Common myeloid progenitor, CD34-positive (primary cell): ENCODE measurements at regions not wholly inside any gene's neighbourhood (a gene's known extent, or its start where the extent isn't known, plus 50 kb on each side); places are given as distances from the start of the nearest gene placed in this dataset.
"Not testable (repeated sequence)": the region's sequence is repeated elsewhere in the genome, so short reads cannot be mapped to it uniquely, and the experiment has no call there.

ENCODE experiments used
- CTCF ChIA-PET: fragments of 350-600 bp; sonication (Branson Sonifier 250); formaldehyde crosslinking; loops from one replicate; lab custom pipeline; 2021; ENCODE audit warnings: antibody characterized with exemption; lab: Charles Lee
- POLR2A ChIA-PET: fragments of 350-600 bp; sonication (Branson Sonifier 250); formaldehyde crosslinking; loops from one replicate; lab custom pipeline; 2021; ENCODE audit warnings: antibody characterized with exemption; lab: Charles Lee
- DNase-seq, 3 donors: peaks; one replicate each; pipeline versions ENCODE4 v3.0.0 to v3.0.0-alpha.2; 2013
- H3K27ac ChIP-seq, 2 experiments: 1 replicate in 1 of 2; 2 replicates in 1 of 2; pipeline ENCODE4 v1.7.0; 2013; ENCODE audit warnings: inconsistent platforms in 2 of 2, low read length in 2 of 2, mild to moderate bottlenecking in 2 of 2, low read depth in 1 of 2, moderate library complexity in 1 of 2; ENCODE audit not compliant: severe bottlenecking in 2 of 2, insufficient read depth in 1 of 2, poor library complexity in 1 of 2
- H3K27me3 ChIP-seq, 5 experiments: replicated peaks in 2 of 5; 1 replicate in 3 of 5; 2 replicates in 2 of 5; pipeline versions ENCODE4 v1.6.1 to v1.7.0; 2013; ENCODE audit warnings: low read length in 4 of 5, mild to moderate bottlenecking in 2 of 5, moderate library complexity in 2 of 5, inconsistent platforms in 1 of 5; ENCODE audit not compliant: insufficient read depth in 5 of 5, control insufficient read depth in 4 of 5
- H3K36me3 ChIP-seq, 4 experiments: 1 replicate in 2 of 4; 2 replicates in 2 of 4; pipeline versions ENCODE4 v1.6.1 to v1.7.0; 2013; ENCODE audit warnings: low read length in 3 of 4, control low read depth in 1 of 4, mild to moderate bottlenecking in 1 of 4; ENCODE audit not compliant: control insufficient read depth in 4 of 4, insufficient read depth in 4 of 4
- H3K4me1 ChIP-seq, 4 experiments: 1 replicate in 3 of 4; 2 replicates in 1 of 4; pipeline versions ENCODE4 v1.6.1 to v1.7.1; 2013; ENCODE audit warnings: low read length in 3 of 4, mild to moderate bottlenecking in 3 of 4, control low read depth in 1 of 4, inconsistent platforms in 1 of 4, moderate library complexity in 1 of 4; ENCODE audit not compliant: control insufficient read depth in 4 of 4, insufficient read depth in 4 of 4; ENCODE audit errors: control extremely low read depth in 1 of 4
- H3K4me3 ChIP-seq, 7 experiments: 1 replicate in 4 of 7; 2 replicates in 3 of 7; pipeline versions ENCODE4 v1.5.1 to v1.7.0; 2013; ENCODE audit warnings: mild to moderate bottlenecking in 7 of 7, low read length in 6 of 7, moderate library complexity in 6 of 7, inconsistent platforms in 2 of 7, low read depth in 2 of 7, control low read depth in 1 of 7; ENCODE audit not compliant: insufficient read depth in 4 of 7, control insufficient read depth in 1 of 7; ENCODE audit errors: extremely low read depth in 1 of 7
- H3K9me3 ChIP-seq, 5 experiments: 1 replicate in 4 of 5; 2 replicates in 1 of 5; pipeline versions ENCODE4 v1.6.1 to v1.7.1; 2013; ENCODE audit warnings: low read length in 4 of 5, mild to moderate bottlenecking in 2 of 5, inconsistent platforms in 1 of 5, low read depth in 1 of 5, moderate library complexity in 1 of 5; ENCODE audit not compliant: control insufficient read depth in 4 of 5, insufficient read depth in 2 of 5; ENCODE audit errors: control extremely low read depth in 1 of 5
- WGBS: methylation state at CpG from one replicate; pipeline ENCODE4 v1.1.5; 2013; ENCODE audit not compliant: insufficient coverage; 5-methylcytosine and 5-hydroxymethylcytosine counted together

GRCh38 chr3:75334299-75334698, 329.8 kb upstream of the FRG2C start:
- no peak overlapping the region for H3K4me3 ChIP-seq
- CTCF ChIA-PET: no interaction called here
- no peak for DNase-seq

GRCh38 chr3:75337226-75337900, 326.8 kb upstream of the FRG2C start:
- WGBS: no CpG with 5 or more reads among the region's 3 CpGs
- Histone ChIP-seq H3K4me3 (no peak overlapping the region), H3K36me3 (no peaks in the 10 kb centered on the region), H3K27me3 (peaks cover 0 to 5% (median 0%) of the 10 kb centered on the region in 5 experiments), H3K9me3 (no peaks in the 10 kb centered on the region), H3K27ac (no peak overlapping the region), H3K4me1 (peaks cover 0 to 4% (median 2%) of the 10 kb centered on the region in 4 experiments)
- ChIA-PET CTCF (no interaction called here), POLR2A (no interaction called here)
- no peak for DNase-seq

More at GRCh38 chr3:75334299-75334698, 329.8 kb upstream of the FRG2C start:
- Histone ChIP-seq H3K9me3 (no peaks in the 10 kb centered on the region), H3K27ac (no peak overlapping the region), H3K36me3 (no peaks in the 10 kb centered on the region), H3K27me3 (peaks cover 0 to 5% (median 0%) of the 10 kb centered on the region in 5 experiments), H3K4me1 (no peaks in the 10 kb centered on the region)
- 100% methylated on average over 2 of the region's 3 CpGs for WGBS
- POLR2A ChIA-PET: no interaction called here

- H3K4me1 ChIP-seq: peaks cover 0 to 14% (median 6%) of the 10 kb centered on the region in 4 experiments
- ChIA-PET POLR2A (no interaction called here), CTCF (no interaction called here)
- H3K9me3 ChIP-seq: no peaks in the 10 kb centered on the region
- DNase-seq: no peak
- WGBS: 84% methylated on average over 2 of the region's 3 CpGs
- H3K36me3 ChIP-seq: no peaks in the 10 kb centered on the region
- peaks cover 0 to 5% (median 0%) of the 10 kb centered on the region in 5 experiments for H3K27me3 ChIP-seq
- H3K4me3 ChIP-seq: no peak overlapping the region
- no peak overlapping the region for H3K27ac ChIP-seq
Measured at GRCh38 chr3:75338342-75338741, 325.8 kb upstream of the FRG2C start.

- no peak for DNase-seq
- peaks cover 0 to 14% (median 6%) of the 10 kb centered on the region in 4 experiments for H3K4me1 ChIP-seq
- CTCF ChIA-PET: interaction anchor here (0.9 to 1.7 kb wide), 3 partner anchors 14 to 48 kb away, joined by 3 to 5 read pairs (median 3); no protein-coding TSS in a partner anchor
- no peak overlapping the region for H3K27ac ChIP-seq
- no peaks in the 10 kb centered on the region for H3K9me3 ChIP-seq
- H3K36me3 ChIP-seq: no peaks in the 10 kb centered on the region
- 28% methylated on average over 6 of the region's 12 CpGs for WGBS
- POLR2A ChIA-PET: no interaction called here
- no peak overlapping the region for H3K4me3 ChIP-seq
- H3K27me3 ChIP-seq: peaks cover 0 to 3% (median 0%) of the 10 kb centered on the region in 5 experiments
Measured at GRCh38 chr3:75341324-75342067, 322.6 kb upstream of the FRG2C start.

GRCh38 chr3:75342425-75342824, 321.7 kb upstream of the FRG2C start:
- H3K27me3 ChIP-seq: peaks cover 0 to 3% (median 0%) of the 10 kb centered on the region in 5 experiments
- peak; percentile 9 to 93 (median 21) for DNase-seq
- no peak overlapping the region for H3K4me3 ChIP-seq
- H3K9me3 ChIP-seq: no peaks in the 10 kb centered on the region
- H3K36me3 ChIP-seq: no peaks in the 10 kb centered on the region
- CTCF ChIA-PET: interaction anchor here (1.0 to 1.7 kb wide), 4 partner anchors 33 to 87 kb away, joined by 3 to 5 read pairs (median 3); no protein-coding TSS in a partner anchor
- POLR2A ChIA-PET: no interaction called here
- H3K4me1 ChIP-seq: peaks cover 0 to 14% (median 6%) of the 10 kb centered on the region in 4 experiments
- H3K27ac ChIP-seq: no peak overlapping the region
- WGBS: 70% methylated on average over 2 of the region's 5 CpGs

- H3K4me1 ChIP-seq, H3K36me3 ChIP-seq, H3K27me3 ChIP-seq, DNase-seq, H3K4me3 ChIP-seq, CTCF ChIA-PET, H3K27ac ChIP-seq, POLR2A ChIA-PET, H3K9me3 ChIP-seq: not testable (repeated sequence)
- WGBS: 95% methylated on average over 9 of the region's 9 CpGs
Measured at GRCh38 chr3:75350536-75350935, 313.6 kb upstream of the FRG2C start.
